Left kidney (tissue), 1 donor: ENCODE measurements at regions not wholly inside any gene's neighbourhood (a gene's known extent, or its start where the extent isn't known, plus 50 kb on each side); places are given as distances from the start of the nearest gene placed in this dataset.

Experiments used
- DNase-seq: peaks from one replicate; pipeline ENCODE4 v3.0.0-alpha.2; 2013

DNA sequence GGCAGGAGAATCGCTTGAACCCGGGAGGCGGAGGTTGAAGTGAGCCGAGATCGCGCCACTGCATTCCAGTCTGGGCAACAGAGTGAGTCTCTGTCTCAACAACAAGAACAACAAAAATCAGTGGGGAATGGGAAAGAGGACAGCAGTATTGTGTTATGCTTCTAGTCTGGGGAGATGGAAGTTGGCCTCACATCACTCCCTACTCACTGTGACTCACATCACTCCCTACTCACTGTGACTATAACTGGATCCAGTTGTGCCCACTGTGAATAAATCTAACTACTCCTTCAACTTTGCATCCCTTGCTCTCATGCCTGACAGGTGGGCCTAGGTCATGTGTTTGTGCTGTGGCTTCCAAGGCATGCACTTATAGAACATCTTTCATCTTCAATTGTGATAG, 285.4 kb upstream of the USP24 start:
- DNase-seq: no peak

DNA sequence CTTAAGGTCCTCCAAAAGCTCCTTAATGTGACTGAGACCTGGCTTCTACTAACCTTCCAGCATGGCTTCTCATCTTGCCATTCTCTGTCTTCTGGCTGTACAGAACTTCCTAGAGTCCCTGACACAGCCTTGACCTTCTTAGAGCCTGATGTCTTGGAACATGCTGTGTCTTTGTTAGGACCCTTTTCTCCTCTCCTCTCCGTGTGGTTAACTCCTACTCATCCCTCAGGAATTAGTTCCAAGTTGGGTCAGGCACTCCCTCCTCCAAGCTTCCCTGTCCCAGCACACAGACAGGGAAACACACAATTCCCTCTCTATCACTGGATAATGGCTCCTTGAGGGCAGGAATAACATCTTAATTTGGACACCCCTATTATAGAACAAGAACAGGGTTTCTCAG, 275.4 kb upstream of the USP24 start:
- no peak for DNase-seq

DNA sequence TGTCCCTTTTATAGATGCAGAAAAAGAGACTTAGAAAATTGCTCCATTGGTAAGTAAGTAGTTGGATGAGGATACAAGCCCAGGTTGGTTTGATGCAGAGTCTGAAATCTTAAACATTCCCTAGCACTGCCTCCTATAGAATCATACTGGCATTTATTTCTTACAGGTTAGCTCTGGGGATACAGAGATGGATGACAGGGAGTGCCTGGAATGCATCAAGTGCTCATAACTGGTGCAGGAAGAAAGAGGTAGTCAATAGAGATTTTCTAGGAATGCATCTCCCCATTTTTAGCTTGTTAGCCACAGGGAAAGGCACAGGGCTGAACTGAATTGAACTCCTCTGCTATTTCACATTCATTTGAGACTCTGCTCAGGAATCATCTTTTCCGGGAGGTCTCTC, 269.0 kb upstream of the USP24 start:
- no peak for DNase-seq

DNA sequence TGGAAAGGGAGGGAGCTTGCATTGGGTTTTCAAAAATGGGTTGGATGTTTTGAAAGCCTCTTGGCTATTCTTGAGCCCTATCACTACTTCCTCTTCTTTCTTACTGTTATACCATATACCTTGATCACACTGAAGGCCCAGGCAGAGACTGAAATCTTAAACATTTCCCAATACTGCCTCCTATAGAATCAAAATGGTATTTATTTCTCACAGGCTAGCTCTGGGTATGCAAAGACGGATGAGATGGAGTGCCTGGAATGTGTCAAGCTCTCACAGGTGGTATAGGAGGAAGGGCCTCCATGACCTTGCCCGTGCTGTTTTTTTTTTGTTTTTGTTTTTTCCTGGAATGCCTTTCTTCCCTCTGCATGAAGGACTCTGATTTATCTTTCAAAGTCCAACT, 268.4 kb upstream of the USP24 start:
- no peak for DNase-seq

DNA sequence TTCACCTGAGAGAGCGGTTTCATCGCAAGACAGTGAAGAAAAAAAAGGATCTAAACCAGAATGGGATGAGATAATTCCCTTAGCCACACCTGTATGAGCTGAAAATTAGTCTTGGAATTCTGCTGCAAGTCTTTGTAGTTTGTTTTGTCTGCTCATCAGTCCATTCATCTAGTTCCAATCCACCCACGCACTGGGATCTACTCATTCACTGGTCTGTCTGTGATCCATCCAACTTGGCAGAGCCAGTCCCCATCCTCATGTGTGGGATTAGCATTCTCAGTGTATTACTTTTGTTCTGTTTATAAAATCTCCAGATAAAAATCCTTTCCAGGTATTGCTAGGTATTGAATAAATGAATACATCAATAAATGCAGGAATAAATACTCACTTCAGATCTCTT, 266.5 kb upstream of the USP24 start:
- DNase-seq: no peak

DNA sequence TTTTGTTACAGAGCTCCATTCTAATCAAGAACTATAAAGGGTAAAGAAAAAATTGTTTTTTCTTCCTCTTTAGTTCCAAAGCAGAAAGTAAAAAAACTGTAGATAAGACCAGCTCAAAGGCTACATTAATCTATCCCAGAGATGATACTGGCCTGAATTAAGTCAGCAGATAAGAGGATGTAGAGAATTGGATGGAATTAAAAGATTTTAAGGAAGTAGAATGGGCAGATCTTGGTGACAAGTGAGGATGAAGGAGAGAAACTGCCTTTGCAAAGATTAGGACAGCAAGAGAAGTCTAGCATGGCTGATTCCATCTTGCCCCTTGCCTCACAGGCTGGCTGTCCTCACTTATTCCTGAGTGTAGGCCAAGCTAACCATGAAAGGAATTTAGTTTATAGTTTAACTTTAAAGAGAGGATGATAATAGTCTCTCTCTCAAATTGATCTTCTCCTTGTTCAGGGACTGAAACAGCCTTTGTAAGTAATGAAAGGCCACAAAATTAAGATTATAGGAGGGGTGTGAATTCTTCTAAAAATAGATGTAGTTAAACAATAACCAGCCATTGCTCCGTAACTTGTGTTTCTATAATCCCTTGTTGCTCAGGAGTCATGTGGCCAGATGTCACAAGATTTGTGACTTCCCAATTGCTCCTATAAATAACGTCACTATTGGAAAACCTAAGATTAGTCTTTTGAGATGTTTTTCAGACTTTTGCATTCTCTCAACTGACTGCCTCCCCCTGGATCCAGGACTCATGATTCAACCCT, 265.0 kb upstream of the USP24 start:
- DNase-seq: no peak

DNA sequence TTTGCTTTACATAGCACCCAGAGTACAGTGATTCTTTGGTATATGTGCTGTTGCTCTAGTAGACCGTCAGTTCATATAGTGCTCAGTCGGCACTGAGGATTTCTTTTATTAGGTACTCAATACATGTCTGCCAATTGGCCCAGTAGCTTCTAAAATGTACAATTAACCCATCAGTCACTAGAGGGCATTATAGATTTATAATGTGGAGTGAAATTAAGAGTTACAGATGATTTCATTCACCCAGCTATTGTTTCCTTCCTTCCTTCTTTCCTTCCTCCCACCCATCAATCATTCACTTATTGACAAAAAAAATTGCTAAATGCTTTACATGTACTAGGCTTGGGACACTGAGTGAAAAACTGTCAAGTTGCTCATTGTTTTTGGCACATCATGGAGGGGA, 263.6 kb upstream of the USP24 start:
- no peak for DNase-seq

DNA sequence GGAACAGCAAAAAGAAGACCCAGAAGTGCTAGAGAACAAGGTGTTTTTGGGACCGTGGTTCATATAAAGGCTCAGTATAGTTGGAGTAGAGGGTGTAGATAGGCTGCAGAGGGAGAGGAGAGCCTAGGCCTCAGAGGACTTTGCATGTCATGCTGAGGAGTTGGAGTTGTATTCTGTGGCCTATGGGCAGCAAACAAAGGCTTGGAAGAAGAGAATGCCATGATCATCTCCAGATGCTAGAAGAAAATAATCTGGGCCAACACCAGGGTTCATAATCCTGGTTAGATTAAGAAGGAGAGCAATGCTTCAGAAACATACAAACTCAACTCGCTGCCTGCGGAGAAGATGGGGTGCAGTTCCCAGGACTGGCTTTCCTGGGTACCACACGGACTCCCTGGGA, 262.8 kb upstream of the USP24 start:
- no peak for DNase-seq

DNA sequence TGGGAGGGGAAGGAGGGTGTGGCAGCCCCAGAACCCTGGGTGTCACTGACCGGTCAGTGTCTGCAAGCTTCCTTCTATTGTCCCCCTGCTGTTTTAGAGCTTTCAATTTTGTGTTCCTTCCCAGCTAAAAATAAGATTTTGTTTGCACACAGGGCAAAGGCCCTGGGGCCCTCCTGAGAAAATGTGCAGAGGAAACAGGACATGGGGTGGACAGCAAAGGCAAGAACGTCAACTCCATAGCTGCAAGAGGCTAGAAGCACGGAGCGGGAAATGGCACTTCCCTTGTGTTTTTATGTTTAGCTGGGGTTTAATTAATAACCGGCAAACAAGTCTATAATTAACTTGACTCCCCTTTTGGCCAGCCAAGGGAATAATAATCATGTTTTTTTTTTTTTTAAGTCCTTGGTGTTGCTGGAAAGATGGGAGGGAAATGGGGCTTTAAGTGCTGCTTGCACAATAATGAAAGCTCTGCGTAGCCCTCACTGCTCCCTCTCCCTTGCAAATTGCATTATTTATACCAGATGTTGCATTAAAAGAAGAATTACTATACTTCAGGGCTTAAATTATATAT, 261.4 kb upstream of the USP24 start:
- peak; percentile 63 for DNase-seq

DNA sequence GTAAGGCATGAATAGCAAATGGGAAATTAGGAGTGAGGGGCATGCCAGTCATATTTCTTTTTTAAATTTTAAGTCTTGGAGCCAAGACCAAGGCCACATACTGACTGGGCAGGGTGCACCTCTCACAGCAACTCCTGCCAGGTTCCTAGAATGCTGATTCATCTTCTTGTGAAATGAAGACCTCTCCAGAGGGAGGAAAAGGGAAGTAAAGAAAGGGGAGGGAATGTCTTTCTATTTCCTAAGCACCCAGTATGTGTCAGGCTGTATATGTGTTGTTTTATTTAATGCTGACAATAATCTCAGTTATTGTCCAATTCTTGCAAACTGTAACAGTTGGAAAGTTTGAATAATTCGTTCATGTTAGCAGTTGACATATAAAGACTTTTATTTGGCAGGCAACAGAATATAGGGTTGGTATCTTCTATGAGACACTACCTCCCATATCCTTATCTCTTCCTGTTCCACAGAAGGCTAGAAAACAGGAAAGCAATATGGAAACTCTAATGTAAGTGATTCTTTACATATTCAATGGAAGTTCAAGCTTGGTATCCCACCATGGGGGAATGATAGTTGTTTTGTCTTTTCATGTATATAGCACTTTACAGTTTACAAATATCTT, 259.1 kb upstream of the USP24 start:
- DNase-seq: no peak

DNA sequence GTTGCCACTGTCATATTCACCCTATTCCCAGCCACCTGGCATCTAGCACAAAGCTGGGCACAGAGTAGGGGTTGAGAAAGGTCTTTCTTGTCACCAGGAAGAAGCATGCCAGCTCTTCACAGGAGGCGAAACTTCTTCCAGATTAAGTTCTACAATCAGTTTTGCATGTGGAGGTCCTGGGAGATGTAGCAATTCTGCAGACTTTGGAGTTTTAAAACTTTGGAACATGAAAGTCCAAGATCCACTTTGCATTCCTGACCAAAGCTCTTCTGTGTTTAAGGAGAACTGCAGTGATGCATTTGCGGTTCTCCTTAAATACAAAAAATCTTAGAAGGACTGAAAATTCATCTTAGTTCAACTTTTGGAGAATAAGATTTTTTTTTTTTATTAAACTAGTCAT, 258.5 kb upstream of the USP24 start:
- DNase-seq: no peak

DNA sequence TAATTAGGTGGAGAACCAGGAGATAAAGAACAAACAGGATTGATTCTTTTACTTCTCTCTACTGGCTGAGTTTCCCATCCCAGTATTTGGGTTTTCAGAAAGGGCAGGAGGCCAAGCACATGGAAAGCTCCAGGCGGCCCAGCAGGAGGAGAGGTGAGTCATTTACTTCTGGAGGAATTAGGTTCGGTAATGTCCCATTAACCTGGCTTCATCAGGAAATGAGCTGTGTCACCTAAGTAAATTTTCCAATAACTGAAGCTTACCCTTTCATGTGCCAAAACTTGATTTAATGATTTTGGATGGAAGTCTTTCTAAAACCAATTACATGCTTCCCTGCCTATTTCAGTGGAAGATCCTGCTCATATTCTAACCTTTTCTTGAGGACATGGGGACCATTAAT, 257.6 kb upstream of the USP24 start:
- DNase-seq: no peak

DNA sequence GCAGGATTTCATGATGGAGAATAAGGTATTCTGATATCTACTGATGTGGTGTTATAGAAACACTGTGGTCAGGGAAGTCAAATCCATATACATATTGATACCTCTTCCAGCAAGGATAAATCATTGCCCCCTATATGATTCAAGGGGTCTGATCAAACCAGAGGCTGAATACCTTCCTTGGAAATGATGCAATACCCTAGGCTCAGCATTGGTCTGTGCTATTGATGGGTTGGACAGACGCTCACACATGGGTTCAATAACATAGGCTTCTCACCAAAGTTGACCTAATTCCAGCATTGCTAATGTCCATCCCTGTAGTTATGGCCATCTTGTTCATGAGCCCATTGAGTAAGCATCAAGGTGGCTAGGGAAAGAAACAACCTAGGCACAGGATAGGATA, 257.0 kb upstream of the USP24 start:
- no peak for DNase-seq

DNA sequence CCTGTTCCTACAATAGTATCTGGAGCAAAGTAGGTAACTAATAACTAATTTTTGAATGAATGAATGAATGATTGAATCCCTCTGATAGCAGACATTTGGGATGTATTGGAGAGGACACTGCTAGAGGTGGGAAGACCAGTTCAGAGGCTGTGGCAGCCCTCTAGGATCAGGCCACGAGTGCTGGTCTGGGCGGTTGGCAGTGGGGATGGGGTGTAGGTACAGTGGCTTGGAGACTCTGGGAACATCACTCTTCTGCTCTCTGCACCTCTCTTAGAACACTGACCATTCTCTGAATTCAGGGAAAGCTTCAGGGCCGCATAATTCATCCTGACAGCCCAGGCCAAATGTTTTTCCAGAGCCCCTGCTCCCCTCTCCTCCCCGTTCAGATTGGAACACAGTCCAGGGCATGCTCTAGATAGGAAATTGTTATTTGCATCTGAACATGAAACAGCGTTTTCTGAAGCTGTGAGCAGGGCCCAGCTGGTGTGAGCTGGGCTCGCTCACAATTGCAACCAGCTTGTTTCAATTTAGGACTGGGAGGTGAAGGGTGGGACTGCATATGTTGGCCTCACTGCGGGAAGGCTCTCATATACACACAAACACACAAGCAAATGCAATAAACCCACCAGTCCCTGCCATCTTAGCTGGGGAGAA, 253.1 kb upstream of the USP24 start:
- no peak for DNase-seq

DNA sequence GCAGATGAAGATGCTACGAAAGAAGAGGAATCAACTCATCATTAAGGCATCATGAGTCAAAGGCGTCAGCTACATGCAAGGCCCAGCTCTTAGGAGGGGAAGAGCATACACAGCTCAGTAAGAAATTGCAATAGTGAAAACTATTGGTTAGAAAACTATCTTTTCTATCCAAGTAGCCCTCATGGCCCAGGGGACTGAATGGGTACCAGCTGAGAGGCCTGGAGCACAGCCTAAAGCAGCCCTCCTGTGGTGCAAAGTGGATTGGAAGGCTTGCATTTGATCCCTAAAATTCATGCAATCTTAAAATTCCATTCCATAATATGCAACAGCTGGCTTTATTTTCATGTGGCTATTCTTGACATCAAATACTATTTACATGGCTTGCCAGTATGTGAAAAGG, 251.8 kb upstream of the USP24 start:
- no peak for DNase-seq

DNA sequence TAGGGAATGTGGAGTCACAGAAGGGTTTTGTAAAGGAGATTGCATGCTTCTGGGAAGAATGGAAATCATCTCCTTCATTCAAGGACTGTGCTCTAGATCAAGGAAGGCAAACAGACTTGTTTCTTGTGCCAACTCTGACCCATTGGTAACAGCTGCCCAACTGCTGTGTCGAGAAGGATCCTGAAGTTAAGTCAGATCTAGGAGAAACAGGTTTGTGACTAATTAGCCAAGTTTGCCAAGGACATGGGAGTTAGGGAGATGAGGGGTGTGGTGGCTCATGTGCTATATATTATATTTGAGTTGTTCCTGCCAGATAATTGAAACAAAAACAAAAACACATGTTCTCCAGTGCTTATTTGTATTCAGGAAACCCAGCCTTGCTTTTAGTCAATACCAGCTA, 251.2 kb upstream of the USP24 start:
- no peak for DNase-seq

DNA sequence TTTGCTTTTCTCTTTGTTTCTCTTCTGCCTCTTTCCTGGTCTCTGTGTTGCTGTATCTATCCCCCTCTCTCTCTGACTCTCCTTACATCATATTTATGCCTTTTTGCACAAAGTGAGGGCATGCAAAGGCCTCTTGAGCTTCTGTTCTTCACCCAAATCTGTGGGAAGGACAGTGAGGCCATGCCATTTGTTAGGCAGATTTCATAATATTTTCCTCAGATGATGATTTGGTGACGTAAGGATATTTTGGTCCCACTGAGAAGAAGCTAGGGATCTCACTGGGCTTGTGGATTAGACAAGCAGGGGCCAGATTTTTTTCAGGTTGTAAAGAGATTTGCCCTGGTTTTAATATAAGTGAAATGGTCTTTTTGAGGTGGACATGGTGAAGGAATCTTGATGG, 249.4 kb upstream of the USP24 start:
- DNase-seq: no peak

DNA sequence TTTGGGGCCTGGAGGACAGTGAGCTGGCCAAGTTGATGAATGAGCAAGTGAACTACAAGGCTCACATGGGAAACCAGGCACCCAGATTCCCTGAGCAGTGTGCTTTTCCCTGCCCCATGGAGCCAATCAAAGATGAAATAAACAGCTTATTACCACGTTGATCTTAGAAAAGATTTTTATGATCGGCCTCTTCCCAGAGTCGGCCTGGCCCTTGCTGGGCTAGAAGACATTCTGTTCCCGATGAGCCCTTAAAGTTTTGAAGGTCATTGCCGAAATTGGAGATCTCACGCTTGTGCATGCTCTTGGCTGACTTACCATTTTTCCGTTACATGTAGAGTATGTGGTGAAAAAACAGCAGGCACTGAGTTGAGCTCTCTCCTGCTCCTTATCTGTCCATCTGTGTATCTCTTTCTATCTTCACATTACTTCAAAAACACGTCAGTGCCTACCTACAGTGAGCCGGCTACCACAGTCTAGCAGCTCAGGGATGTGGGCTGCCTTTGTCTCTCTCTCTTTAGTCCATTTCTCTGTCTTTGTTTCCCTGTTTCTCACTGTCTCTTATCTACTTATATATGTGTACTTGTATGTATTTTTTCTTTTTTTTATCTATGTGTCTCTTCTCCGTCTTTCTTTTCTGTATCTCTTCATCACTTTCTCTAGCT, 248.8 kb upstream of the USP24 start:
- DNase-seq: no peak

DNA sequence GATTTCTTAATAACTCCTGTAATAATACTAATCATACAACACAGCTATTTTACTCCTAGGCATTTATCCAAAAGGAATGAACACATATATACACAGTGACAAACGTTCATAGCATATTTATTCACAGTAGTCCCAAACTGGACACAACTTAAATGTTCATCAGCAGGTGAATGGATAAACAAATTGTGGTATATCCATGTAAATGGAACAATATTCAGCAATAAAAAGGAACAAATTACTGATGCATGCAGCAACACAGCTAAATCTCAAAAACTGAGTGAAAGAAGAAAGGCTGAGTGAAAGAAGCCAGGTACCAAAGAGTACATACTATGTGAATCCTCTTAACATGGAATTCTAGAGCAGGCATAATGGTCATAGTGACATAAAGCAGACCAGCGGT, 242.7 kb upstream of the USP24 start:
- no peak for DNase-seq

DNA sequence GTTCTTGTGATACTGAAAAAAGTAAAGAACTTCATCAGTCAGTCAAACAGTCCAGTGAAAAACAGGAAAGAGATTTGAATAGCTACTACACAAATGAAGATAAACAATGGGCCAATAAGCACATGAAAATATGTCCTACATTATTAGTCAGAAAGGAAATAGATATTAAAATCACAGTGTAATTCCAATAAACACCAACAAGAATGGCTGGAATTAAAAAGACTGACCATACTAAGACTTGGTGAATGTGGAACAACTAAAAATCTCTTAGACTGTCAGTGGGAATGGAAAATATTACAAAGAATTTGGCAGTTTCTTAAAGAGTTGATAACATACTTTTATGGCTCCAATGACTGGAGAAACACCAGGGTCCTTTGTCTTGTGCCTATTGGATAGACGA, 241.8 kb upstream of the USP24 start:
- DNase-seq: no peak

DNA sequence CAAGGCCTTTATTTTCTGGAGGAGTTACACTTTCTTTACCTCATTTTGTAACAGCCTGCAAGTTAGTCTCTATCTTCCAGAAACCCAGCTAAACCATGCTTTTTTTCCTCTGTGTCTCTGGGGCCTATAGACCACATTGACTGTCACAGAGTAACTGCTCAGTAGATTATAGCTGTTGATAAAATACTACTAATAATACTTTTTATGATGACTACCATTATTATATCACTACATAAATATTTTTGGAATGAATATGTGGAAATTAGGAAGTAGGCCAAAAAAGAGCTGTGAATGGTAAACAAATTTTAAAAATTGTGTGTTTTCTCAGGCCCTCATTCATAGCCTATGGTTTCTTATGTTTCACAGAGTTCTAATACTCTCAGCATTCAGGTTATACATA, 233.1 kb upstream of the USP24 start:
- no peak for DNase-seq

DNA sequence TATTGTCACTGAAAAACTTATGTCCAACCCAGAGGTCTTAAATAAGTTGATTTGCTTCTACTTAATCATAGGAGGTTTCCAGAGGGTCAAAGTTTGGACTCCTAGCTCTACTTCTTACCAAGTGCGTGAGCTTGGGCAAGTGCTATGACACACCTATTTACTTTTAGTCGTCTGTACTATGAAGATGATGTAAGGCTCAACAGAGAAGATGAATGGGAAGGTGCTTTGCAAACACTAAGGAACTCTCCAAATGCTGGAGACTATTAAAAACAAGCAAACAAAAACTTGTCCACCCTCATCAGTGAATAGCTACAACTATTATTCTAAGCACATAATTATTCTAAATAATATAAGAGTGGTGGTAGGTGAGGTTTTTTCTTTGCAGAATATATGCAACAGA, 232.3 kb upstream of the USP24 start:
- DNase-seq: no peak

DNA sequence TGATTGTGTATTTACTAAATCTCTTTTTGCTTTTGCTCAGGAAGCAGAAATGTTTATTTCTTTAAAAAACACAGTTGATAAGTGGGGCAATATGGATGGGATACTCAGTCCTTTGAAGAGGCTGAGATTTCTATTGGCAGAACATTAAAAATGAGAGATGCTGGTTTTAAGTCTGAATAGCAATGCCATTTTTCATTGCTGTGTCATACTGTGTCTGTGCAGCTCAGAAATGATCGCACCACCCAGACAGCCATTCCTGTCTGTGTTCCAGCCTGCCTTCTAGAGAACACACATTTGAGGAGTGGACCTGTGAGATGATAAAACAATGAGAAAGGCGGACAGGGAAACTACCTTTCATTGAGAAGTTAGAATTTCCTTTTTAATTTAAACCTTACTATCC, 231.2 kb upstream of the USP24 start:
- no peak for DNase-seq
